ENCODE measurements at regions not wholly inside any gene's neighbourhood (a gene's known extent, or its start where the extent isn't known, plus 50 kb on each side); places are given as distances from the start of the nearest gene placed in this dataset.

DNA sequence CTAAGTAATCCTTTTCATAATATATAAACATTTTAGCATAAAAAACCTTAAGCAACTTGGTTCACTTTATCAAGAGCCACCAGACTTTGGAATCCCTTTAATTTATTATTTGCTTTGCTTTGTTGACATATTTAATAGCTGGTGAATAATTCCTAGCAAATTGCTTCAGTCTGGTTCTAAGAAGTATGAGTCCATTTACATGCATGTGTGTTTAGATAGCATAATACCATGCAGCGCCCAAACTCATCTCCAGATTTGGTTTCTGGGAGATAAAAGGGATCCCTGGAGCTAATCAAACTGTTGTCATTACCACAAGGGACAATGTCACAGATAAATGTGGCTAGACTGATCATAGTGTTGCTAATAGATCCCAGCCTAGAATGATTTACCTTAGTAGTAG lies 111.8 kb downstream of the TMEM144 start (continued):
- TF ChIP-seq, protein P1, sequence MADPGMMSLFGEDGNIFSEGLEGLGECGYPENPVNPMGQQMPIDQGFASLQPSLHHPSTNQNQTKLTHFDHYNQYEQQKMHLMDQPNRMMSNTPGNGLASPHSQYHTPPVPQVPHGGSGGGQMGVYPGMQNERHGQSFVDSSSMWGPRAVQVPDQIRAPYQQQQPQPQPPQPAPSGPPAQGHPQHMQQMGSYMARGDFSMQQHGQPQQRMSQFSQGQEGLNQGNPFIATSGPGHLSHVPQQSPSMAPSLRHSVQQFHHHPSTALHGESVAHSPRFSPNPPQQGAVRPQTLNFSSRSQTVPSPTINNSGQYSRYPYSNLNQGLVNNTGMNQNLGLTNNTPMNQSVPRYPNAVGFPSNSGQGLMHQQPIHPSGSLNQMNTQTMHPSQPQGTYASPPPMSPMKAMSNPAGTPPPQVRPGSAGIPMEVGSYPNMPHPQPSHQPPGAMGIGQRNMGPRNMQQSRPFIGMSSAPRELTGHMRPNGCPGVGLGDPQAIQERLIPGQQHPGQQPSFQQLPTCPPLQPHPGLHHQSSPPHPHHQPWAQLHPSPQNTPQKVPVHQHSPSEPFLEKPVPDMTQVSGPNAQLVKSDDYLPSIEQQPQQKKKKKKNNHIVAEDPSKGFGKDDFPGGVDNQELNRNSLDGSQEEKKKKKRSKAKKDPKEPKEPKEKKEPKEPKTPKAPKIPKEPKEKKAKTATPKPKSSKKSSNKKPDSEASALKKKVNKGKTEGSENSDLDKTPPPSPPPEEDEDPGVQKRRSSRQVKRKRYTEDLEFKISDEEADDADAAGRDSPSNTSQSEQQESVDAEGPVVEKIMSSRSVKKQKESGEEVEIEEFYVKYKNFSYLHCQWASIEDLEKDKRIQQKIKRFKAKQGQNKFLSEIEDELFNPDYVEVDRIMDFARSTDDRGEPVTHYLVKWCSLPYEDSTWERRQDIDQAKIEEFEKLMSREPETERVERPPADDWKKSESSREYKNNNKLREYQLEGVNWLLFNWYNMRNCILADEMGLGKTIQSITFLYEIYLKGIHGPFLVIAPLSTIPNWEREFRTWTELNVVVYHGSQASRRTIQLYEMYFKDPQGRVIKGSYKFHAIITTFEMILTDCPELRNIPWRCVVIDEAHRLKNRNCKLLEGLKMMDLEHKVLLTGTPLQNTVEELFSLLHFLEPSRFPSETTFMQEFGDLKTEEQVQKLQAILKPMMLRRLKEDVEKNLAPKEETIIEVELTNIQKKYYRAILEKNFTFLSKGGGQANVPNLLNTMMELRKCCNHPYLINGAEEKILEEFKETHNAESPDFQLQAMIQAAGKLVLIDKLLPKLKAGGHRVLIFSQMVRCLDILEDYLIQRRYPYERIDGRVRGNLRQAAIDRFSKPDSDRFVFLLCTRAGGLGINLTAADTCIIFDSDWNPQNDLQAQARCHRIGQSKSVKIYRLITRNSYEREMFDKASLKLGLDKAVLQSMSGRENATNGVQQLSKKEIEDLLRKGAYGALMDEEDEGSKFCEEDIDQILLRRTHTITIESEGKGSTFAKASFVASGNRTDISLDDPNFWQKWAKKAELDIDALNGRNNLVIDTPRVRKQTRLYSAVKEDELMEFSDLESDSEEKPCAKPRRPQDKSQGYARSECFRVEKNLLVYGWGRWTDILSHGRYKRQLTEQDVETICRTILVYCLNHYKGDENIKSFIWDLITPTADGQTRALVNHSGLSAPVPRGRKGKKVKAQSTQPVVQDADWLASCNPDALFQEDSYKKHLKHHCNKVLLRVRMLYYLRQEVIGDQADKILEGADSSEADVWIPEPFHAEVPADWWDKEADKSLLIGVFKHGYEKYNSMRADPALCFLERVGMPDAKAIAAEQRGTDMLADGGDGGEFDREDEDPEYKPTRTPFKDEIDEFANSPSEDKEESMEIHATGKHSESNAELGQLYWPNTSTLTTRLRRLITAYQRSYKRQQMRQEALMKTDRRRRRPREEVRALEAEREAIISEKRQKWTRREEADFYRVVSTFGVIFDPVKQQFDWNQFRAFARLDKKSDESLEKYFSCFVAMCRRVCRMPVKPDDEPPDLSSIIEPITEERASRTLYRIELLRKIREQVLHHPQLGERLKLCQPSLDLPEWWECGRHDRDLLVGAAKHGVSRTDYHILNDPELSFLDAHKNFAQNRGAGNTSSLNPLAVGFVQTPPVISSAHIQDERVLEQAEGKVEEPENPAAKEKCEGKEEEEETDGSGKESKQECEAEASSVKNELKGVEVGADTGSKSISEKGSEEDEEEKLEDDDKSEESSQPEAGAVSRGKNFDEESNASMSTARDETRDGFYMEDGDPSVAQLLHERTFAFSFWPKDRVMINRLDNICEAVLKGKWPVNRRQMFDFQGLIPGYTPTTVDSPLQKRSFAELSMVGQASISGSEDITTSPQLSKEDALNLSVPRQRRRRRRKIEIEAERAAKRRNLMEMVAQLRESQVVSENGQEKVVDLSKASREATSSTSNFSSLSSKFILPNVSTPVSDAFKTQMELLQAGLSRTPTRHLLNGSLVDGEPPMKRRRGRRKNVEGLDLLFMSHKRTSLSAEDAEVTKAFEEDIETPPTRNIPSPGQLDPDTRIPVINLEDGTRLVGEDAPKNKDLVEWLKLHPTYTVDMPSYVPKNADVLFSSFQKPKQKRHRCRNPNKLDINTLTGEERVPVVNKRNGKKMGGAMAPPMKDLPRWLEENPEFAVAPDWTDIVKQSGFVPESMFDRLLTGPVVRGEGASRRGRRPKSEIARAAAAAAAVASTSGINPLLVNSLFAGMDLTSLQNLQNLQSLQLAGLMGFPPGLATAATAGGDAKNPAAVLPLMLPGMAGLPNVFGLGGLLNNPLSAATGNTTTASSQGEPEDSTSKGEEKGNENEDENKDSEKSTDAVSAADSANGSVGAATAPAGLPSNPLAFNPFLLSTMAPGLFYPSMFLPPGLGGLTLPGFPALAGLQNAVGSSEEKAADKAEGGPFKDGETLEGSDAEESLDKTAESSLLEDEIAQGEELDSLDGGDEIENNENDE (IDR thresholded peaks at IDR 0.05; ENCODE audit: low read depth, low read length) = no peak
- TF ChIP-seq POLR2H (tag; IDR thresholded peaks at IDR 0.05; ENCODE audit: low read depth) = no peak
- no peak for TF ChIP-seq ZNF324 (CRISPR knock-in tag; IDR thresholded peaks at IDR 0.05)
- TF ChIP-seq IRF2 (CRISPR knock-in tag; IDR thresholded peaks at IDR 0.05) = no peak
- TF ChIP-seq, protein P2, sequence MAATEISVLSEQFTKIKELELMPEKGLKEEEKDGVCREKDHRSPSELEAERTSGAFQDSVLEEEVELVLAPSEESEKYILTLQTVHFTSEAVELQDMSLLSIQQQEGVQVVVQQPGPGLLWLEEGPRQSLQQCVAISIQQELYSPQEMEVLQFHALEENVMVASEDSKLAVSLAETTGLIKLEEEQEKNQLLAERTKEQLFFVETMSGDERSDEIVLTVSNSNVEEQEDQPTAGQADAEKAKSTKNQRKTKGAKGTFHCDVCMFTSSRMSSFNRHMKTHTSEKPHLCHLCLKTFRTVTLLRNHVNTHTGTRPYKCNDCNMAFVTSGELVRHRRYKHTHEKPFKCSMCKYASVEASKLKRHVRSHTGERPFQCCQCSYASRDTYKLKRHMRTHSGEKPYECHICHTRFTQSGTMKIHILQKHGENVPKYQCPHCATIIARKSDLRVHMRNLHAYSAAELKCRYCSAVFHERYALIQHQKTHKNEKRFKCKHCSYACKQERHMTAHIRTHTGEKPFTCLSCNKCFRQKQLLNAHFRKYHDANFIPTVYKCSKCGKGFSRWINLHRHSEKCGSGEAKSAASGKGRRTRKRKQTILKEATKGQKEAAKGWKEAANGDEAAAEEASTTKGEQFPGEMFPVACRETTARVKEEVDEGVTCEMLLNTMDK (IDR thresholded peaks at IDR 0.05; ENCODE audit: borderline replicate concordance, insufficient read depth, low read depth, low read length, poor library complexity, severe bottlenecking) = no peak
- no peak for TF ChIP-seq CCNT2 (IDR thresholded peaks at IDR 0.05; ENCODE audit: borderline replicate concordance, extremely low read depth, insufficient read length, low read depth, low read length)
- TF ChIP-seq SAFB2 (IDR thresholded peaks at IDR 0.05; ENCODE audit: borderline replicate concordance, low read depth, low read length, severe bottlenecking) = no peak
- TF ChIP-seq, protein P3, sequence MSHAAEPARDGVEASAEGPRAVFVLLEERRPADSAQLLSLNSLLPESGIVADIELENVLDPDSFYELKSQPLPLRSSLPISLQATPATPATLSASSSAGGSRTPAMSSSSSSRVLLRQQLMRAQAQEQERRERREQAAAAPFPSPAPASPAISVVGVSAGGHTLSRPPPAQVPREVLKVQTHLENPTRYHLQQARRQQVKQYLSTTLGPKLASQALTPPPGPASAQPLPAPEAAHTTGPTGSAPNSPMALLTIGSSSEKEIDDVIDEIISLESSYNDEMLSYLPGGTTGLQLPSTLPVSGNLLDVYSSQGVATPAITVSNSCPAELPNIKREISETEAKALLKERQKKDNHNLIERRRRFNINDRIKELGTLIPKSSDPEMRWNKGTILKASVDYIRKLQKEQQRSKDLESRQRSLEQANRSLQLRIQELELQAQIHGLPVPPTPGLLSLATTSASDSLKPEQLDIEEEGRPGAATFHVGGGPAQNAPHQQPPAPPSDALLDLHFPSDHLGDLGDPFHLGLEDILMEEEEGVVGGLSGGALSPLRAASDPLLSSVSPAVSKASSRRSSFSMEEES (CRISPR knock-in tag; IDR thresholded peaks at IDR 0.05) = no peak
- TF ChIP-seq TEAD4 (IDR thresholded peaks at IDR 0.05; ENCODE audit: low read length) = peak; percentile 56; the same call in 1 of the 2 replicates
- TF ChIP-seq TEAD4 (CRISPR knock-in tag; IDR thresholded peaks at IDR 0.05; ENCODE audit: borderline replicate concordance) = no peak
- TF ChIP-seq KDM1A (IDR thresholded peaks at IDR 0.05) = no peak
